Stomach (tissue), 4 donors: ENCODE measurements at regions not wholly inside any gene's neighbourhood (a gene's known extent, or its start where the extent isn't known, plus 50 kb on each side); places are given as distances from the start of the nearest gene placed in this dataset.

Experiments used
- EP300 ChIP-seq: sonication (generic); formaldehyde crosslinking; IDR thresholded peaks from one replicate; pipeline ENCODE4 v1.6.1; 2017; ENCODE audit warnings: antibody characterized with exemption
- POLR2A ChIP-seq, 4 donors: fragments of 450-650 bp; IDR thresholded peaks; one replicate each; pipeline ENCODE4 v1.6.1; 2016; ENCODE audit warnings: antibody characterized with exemption in 4 of 4, control low read depth in 2 of 4, mild to moderate bottlenecking in 1 of 4, moderate library complexity in 1 of 4
- POLR2AphosphoS5 ChIP-seq, 3 donors: sonication (generic); formaldehyde crosslinking; IDR thresholded peaks; one replicate each; pipeline ENCODE4 v1.6.1; 2016; ENCODE audit warnings: antibody characterized with exemption in 3 of 3
- TF ChIP-seq, protein P1 (sequence below), 7 experiments: fragments of 450-650 bp in 4 of 7; fragments of 200-600 bp in 3 of 7; sonication (generic) in 3 of 7; IDR thresholded peaks; one replicate each; pipeline ENCODE4 v1.5.1; 2016 to 2019; ENCODE audit warnings: antibody characterized with exemption in 7 of 7, control low read depth in 2 of 7, mild to moderate bottlenecking in 1 of 7

DNA sequence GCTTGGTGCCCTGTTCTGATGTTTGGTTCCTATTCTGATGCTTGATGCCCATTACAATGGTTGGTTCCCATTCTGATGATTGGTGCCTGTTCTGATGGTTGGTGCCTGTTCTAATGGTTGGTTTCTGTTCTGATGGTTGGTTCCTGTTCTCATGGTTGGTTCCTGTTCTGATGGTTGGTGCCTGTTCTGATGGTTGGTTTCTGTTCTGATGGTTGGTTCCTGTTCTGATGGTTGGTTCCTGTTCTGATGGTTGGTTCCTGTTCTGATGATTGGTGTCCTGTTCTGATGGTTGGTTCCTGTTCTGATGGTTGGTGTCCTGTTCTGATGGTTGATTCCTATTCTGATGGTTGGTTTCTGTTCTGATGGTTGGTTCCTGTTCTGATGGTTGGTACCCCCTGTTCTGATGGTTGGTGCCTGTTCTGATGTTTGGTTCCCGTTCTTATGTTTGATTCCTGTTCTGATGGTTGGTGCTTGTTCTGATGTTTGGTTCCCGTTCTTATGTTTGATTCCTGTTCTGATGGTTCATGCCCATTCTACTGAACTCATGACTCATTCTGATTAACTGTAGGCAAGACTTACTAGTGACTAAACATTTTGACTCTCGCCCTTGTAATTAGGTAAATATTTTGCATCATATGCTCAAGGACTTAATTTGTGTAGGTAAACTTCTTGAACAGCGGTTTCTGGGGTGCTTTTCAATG lies 146.2 kb downstream of the DLL1 start:
- TF ChIP-seq EP300: no peak
- TF ChIP-seq, protein P1, sequence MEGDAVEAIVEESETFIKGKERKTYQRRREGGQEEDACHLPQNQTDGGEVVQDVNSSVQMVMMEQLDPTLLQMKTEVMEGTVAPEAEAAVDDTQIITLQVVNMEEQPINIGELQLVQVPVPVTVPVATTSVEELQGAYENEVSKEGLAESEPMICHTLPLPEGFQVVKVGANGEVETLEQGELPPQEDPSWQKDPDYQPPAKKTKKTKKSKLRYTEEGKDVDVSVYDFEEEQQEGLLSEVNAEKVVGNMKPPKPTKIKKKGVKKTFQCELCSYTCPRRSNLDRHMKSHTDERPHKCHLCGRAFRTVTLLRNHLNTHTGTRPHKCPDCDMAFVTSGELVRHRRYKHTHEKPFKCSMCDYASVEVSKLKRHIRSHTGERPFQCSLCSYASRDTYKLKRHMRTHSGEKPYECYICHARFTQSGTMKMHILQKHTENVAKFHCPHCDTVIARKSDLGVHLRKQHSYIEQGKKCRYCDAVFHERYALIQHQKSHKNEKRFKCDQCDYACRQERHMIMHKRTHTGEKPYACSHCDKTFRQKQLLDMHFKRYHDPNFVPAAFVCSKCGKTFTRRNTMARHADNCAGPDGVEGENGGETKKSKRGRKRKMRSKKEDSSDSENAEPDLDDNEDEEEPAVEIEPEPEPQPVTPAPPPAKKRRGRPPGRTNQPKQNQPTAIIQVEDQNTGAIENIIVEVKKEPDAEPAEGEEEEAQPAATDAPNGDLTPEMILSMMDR (IDR thresholded peaks at IDR 0.05): no peak
- no peak for TF ChIP-seq POLR2A (IDR thresholded peaks at IDR 0.05)
- TF ChIP-seq POLR2AphosphoS5 (IDR thresholded peaks at IDR 0.05): no peak
